Kidney epithelial cell (primary cell): ENCODE measurements at regions not wholly inside any gene's neighbourhood (a gene's known extent, or its start where the extent isn't known, plus 50 kb on each side); places are given as distances from the start of the nearest gene placed in this dataset.
"Not testable (repeated sequence)": the region's sequence is repeated elsewhere in the genome, so short reads cannot be mapped to it uniquely, and the experiment has no call there.

ENCODE experiments used
- DNase-seq: peaks from one replicate; pipeline ENCODE4 v3.0.0-alpha.2; 2010; ENCODE audit warnings: low read depth
- H3K27me3 ChIP-seq: 2 replicates; pipeline ENCODE4 v1.6.0; 2011; ENCODE audit warnings: low read length; ENCODE audit not compliant: control insufficient read depth, insufficient read depth
- H3K36me3 ChIP-seq: 2 replicates; pipeline ENCODE4 v1.5.1; 2011; ENCODE audit warnings: low read length; ENCODE audit not compliant: control insufficient read depth, insufficient read depth
- H3K4me3 ChIP-seq: 2 replicates; pipeline ENCODE4 v1.5.1; 2011; ENCODE audit warnings: low read depth, mild to moderate bottlenecking, control low read depth, low read length
- TF ChIP-seq, protein P1 (sequence below): IDR thresholded peaks from 2 replicates; pipeline ENCODE4 v1.5.1; 2011; ENCODE audit warnings: mild to moderate bottlenecking, moderate library complexity, low read length, control low read depth, inconsistent platforms; ENCODE audit not compliant: insufficient read depth, poor library complexity, severe bottlenecking

DNA sequence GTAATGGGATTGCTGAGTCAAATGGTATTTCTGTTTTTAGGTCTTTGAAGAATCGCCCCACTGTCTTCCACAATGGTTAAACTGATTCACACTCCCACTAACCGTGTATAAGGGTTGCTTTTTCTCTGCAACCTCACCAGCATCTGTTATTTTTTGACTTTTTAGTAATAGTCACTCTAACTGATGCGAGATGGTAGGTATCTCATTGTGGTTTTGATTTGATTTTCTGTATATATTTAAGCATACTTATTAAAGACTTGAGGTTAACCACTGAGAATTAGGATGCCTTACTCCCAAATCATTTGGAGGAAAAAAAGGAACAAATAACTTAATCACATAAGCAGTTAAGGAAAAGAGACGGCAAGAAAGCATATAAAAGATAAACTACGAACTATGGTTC is 181.6 kb upstream of the FST start:
- Histone ChIP-seq H3K4me3 (no peak overlapping the region), H3K36me3 (no peaks in the 10 kb centered on the region), H3K27me3 (no peaks in the 10 kb centered on the region)
- DNase-seq, result no peak
- TF ChIP-seq, protein P1, sequence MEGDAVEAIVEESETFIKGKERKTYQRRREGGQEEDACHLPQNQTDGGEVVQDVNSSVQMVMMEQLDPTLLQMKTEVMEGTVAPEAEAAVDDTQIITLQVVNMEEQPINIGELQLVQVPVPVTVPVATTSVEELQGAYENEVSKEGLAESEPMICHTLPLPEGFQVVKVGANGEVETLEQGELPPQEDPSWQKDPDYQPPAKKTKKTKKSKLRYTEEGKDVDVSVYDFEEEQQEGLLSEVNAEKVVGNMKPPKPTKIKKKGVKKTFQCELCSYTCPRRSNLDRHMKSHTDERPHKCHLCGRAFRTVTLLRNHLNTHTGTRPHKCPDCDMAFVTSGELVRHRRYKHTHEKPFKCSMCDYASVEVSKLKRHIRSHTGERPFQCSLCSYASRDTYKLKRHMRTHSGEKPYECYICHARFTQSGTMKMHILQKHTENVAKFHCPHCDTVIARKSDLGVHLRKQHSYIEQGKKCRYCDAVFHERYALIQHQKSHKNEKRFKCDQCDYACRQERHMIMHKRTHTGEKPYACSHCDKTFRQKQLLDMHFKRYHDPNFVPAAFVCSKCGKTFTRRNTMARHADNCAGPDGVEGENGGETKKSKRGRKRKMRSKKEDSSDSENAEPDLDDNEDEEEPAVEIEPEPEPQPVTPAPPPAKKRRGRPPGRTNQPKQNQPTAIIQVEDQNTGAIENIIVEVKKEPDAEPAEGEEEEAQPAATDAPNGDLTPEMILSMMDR, result no peak

- Histone ChIP-seq H3K36me3 (no peaks in the 10 kb centered on the region), H3K27me3 (no peaks in the 10 kb centered on the region), H3K4me3 (no peak overlapping the region)
- DNase-seq, result no peak
- TF ChIP-seq, protein P1, result no peak
Observed at GRCh38 chr5:53302529-53302928, 177.9 kb upstream of the FST start.

DNA sequence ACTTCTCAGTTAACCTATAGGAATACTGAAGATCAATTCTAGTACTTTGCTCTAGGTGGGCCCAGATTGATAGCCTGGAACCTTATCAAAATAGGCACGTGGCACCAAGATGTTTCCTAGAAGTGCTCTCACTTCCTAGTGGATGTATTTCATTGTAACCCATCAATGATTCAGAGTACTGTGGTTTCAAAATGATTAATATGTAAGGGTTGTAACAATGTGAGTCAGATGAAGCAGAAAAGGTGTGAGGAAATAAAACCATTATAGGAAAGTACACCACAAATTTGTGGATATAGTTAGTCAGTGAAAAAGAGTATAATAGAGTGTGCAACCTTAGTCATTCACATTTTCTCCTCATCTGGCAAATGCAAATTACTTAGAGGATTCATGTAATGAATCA is 177.3 kb upstream of the FST start:
- H3K4me3 ChIP-seq, result no peak overlapping the region
- no peaks in the 10 kb centered on the region for H3K27me3 ChIP-seq
- DNase-seq, result peak; percentile 51
- no peaks in the 10 kb centered on the region for H3K36me3 ChIP-seq
- TF ChIP-seq, protein P1, result no peak

- H3K36me3 ChIP-seq, H3K27me3 ChIP-seq, H3K4me3 ChIP-seq, DNase-seq: not testable (repeated sequence)
Observed at GRCh38 chr5:53305316-53305715, 175.1 kb upstream of the FST start.

- H3K4me3 ChIP-seq, result no peak overlapping the region
- no peaks in the 10 kb centered on the region for H3K36me3 ChIP-seq
- DNase-seq, result no peak
- TF ChIP-seq, protein P1, result no peak
- no peaks in the 10 kb centered on the region for H3K27me3 ChIP-seq
Observed at GRCh38 chr5:53309653-53310052, 170.8 kb upstream of the FST start.

DNA sequence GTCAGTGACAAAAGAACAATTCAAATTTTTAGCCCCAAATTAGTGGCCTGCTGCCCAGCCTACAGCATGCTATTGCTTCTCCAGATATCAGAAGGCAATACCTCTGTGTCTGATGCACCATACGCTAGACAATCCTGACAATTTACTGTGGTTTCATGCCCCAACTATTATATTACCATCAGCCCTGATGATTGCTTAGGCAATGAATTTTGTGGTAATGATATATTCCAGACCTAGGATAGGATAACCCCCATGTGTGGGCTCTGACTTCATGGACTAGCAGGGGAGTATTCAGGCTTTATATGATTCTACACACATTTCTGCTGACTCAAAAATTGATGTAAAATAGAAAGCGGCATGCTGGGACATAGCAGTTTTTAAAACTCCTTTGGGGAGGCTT is 168.7 kb upstream of the FST start:
- no peak overlapping the region for H3K4me3 ChIP-seq
- TF ChIP-seq, protein P1, result no peak
- no peak for DNase-seq
- no peaks in the 10 kb centered on the region for H3K36me3 ChIP-seq
- H3K27me3 ChIP-seq, result no peaks in the 10 kb centered on the region
